Right lobe of liver (tissue), 4 donors: ENCODE measurements at regions not wholly inside any gene's neighbourhood (a gene's known extent, or its start where the extent isn't known, plus 50 kb on each side); places are given as distances from the start of the nearest gene placed in this dataset.

Experiments used
- POLR2A ChIP-seq: fragments of 450-650 bp; IDR thresholded peaks from one replicate; pipeline ENCODE4 v1.6.1; 2017; ENCODE audit warnings: antibody characterized with exemption, mild to moderate bottlenecking
- TF ChIP-seq, protein P1 (sequence below), 4 donors: fragments of 200-600 bp in 3 of 4; fragments of 450-650 bp in 1 of 4; IDR thresholded peaks; one replicate each; pipeline versions ENCODE4 v1.5.1 to v1.8.0; 2016 to 2022; ENCODE audit warnings: antibody characterized with exemption in 4 of 4, mild to moderate bottlenecking in 2 of 4
- donor health status: DM: no; HTN: no; CAD: no.
- donor health status: DM: no; HTN: no; CAD: no.
- donor health status: DM: no; HTN: yes; CAD: no.

DNA sequence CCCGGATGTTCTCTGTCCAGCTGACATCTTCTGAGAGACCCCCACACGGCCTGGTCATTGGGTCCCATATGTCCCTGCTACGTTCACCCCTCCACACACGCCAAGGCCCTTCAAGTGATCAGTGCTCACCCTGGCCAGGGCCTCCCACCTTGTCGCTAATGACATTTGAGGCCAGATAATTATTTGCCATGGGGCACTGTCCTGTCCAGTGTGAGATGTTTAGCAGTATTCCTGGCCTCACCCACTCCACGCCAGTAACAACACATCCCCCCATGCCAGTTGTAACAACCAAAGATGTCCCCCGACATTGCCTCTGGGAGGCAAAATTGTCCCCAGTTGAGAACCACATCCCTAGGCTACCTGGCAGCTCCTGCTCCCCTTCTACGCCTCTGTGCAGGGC lies 49.9 kb upstream of the NANOS1 start:
- TF ChIP-seq, protein P1, sequence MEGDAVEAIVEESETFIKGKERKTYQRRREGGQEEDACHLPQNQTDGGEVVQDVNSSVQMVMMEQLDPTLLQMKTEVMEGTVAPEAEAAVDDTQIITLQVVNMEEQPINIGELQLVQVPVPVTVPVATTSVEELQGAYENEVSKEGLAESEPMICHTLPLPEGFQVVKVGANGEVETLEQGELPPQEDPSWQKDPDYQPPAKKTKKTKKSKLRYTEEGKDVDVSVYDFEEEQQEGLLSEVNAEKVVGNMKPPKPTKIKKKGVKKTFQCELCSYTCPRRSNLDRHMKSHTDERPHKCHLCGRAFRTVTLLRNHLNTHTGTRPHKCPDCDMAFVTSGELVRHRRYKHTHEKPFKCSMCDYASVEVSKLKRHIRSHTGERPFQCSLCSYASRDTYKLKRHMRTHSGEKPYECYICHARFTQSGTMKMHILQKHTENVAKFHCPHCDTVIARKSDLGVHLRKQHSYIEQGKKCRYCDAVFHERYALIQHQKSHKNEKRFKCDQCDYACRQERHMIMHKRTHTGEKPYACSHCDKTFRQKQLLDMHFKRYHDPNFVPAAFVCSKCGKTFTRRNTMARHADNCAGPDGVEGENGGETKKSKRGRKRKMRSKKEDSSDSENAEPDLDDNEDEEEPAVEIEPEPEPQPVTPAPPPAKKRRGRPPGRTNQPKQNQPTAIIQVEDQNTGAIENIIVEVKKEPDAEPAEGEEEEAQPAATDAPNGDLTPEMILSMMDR (IDR thresholded peaks at IDR 0.05): no peak
- TF ChIP-seq POLR2A: no peak
